ENCODE measurements at regions not wholly inside any gene's neighbourhood (a gene's known extent, or its start where the extent isn't known, plus 50 kb on each side); places are given as distances from the start of the nearest gene placed in this dataset.

DNA sequence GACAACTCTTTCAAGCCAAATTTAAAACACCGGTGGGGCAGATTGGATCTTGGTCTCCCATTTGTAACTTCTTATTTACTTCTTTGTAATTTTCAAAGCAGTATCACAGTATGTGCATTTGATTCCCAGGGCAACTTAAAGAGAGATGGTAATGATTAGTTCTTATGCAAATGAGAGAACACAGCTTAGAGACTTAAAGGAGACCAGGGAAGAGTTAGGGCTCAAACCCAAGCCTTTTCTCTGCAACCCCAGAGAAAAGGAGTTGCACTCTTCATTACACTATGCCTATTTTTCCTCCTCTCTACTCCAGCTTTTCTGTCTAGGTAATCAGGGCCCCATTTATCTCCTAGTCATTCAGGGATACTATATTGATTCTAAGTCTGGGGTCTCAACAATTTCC lies 237.8 kb upstream of the NMUR2 start:
- TF ChIP-seq, protein P1, sequence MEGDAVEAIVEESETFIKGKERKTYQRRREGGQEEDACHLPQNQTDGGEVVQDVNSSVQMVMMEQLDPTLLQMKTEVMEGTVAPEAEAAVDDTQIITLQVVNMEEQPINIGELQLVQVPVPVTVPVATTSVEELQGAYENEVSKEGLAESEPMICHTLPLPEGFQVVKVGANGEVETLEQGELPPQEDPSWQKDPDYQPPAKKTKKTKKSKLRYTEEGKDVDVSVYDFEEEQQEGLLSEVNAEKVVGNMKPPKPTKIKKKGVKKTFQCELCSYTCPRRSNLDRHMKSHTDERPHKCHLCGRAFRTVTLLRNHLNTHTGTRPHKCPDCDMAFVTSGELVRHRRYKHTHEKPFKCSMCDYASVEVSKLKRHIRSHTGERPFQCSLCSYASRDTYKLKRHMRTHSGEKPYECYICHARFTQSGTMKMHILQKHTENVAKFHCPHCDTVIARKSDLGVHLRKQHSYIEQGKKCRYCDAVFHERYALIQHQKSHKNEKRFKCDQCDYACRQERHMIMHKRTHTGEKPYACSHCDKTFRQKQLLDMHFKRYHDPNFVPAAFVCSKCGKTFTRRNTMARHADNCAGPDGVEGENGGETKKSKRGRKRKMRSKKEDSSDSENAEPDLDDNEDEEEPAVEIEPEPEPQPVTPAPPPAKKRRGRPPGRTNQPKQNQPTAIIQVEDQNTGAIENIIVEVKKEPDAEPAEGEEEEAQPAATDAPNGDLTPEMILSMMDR (optimal IDR thresholded peaks at IDR 0.05 in 1 of 3, IDR thresholded peaks at IDR 0.05 in 1 of 3, conservative IDR thresholded peaks at IDR 0.05 in 1 of 3; ENCODE audit: extremely low read depth in 1 of 3, insufficient read depth in 2 of 3, low read length in 3 of 3), result no peak
- no peak for TF ChIP-seq EZH2 (IDR thresholded peaks at IDR 0.05; ENCODE audit: low read length)
